ENCODE measurements at regions not wholly inside any gene's neighbourhood (a gene's known extent, or its start where the extent isn't known, plus 50 kb on each side); places are given as distances from the start of the nearest gene placed in this dataset.

DNA sequence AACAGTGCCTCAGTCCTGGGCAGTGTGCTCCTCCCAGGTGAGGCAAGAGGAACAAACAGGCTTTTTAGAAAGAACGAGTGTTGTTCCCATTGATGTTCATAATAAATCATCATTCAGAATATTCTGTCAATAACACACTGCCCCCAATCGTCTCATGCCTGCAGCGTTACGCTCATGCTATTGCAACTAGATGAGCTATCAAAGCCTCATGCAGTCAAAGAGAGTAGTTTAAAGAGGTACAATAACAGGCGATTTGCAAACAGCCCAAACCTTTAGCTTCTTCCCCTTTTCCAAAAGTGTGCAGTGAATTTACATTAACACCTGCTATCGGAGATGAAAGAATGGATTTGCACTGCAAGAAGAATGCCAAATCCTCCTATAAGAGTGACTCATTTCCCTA lies 1164.7 kb upstream of the MAP3K7 start:
- no peak overlapping the region for H3K4me3 ChIP-seq (ENCODE audit: low read depth, low read length)
- no peak for DNase-seq (ENCODE audit: low read depth)
- TF ChIP-seq POLR2A (IDR thresholded peaks at IDR 0.05; ENCODE audit: extremely low read depth, insufficient read length) (no peak), MYC (IDR thresholded peaks at IDR 0.05; ENCODE audit: low read depth, low read length) (no peak)
- TF ChIP-seq, protein P1, sequence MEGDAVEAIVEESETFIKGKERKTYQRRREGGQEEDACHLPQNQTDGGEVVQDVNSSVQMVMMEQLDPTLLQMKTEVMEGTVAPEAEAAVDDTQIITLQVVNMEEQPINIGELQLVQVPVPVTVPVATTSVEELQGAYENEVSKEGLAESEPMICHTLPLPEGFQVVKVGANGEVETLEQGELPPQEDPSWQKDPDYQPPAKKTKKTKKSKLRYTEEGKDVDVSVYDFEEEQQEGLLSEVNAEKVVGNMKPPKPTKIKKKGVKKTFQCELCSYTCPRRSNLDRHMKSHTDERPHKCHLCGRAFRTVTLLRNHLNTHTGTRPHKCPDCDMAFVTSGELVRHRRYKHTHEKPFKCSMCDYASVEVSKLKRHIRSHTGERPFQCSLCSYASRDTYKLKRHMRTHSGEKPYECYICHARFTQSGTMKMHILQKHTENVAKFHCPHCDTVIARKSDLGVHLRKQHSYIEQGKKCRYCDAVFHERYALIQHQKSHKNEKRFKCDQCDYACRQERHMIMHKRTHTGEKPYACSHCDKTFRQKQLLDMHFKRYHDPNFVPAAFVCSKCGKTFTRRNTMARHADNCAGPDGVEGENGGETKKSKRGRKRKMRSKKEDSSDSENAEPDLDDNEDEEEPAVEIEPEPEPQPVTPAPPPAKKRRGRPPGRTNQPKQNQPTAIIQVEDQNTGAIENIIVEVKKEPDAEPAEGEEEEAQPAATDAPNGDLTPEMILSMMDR (IDR thresholded peaks at IDR 0.05; ENCODE audit: low read depth, low read length), result no peak
- TF ChIP-seq, protein P2, sequence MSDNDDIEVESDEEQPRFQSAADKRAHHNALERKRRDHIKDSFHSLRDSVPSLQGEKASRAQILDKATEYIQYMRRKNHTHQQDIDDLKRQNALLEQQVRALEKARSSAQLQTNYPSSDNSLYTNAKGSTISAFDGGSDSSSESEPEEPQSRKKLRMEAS (IDR thresholded peaks at IDR 0.05; ENCODE audit: low read depth, low read length), result no peak

DNA sequence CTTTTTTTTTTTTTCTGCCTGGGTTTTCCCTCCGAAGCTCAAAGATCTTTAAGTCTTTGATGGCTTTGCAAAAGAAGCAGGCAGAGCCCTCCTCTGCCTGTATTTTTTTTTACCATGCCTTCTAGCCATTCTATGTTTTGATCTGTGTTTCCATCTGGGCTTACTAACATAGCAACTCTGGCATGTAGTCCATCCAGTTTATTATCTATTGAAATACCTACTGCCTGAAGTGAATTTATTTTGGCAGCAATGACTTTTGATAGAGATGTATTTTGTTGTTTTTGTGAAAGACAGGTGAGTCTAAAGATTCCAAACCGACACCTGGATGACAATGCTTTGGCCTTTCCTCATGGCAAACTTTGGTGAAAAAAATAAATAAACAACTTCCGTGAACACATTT lies 1157.7 kb upstream of the MAP3K7 start:
- H3K4me3 ChIP-seq (ENCODE audit: low read depth, low read length), result no peak overlapping the region
- TF ChIP-seq MYC (IDR thresholded peaks at IDR 0.05; ENCODE audit: low read depth, low read length) (no peak), POLR2A (IDR thresholded peaks at IDR 0.05; ENCODE audit: extremely low read depth, insufficient read length) (no peak)
- TF ChIP-seq, protein P1 (IDR thresholded peaks at IDR 0.05; ENCODE audit: low read depth, low read length), result no peak
- TF ChIP-seq, protein P2 (IDR thresholded peaks at IDR 0.05; ENCODE audit: low read depth, low read length), result no peak
- DNase-seq (ENCODE audit: low read depth), result no peak

DNA sequence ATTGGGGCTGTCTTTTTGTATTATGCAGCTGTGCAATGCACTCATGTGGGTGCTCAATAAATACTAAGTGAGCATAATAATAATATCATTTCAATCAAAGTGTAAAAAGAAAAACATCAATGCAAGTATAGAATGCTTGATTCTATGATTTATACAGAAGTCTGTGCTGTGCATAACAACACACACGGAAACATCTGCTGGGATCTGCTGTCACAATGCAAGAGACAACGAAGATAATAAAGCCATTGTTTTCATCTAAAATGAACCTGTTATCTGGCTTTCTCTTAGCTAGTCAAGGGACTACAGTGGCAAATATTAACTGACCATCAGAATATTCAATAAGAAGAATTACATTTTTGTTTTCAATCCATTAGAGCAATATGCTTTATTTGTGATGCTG lies 1156.9 kb upstream of the MAP3K7 start:
- DNase-seq (ENCODE audit: low read depth), result no peak
- no peak overlapping the region for H3K4me3 ChIP-seq (ENCODE audit: low read depth, low read length)
- TF ChIP-seq POLR2A (IDR thresholded peaks at IDR 0.05; ENCODE audit: extremely low read depth, insufficient read length), result no peak
- TF ChIP-seq, protein P1 (IDR thresholded peaks at IDR 0.05; ENCODE audit: low read depth, low read length), result no peak
- TF ChIP-seq, protein P2 (IDR thresholded peaks at IDR 0.05; ENCODE audit: low read depth, low read length), result no peak
- no peak for TF ChIP-seq MYC (IDR thresholded peaks at IDR 0.05; ENCODE audit: low read depth, low read length)

DNA sequence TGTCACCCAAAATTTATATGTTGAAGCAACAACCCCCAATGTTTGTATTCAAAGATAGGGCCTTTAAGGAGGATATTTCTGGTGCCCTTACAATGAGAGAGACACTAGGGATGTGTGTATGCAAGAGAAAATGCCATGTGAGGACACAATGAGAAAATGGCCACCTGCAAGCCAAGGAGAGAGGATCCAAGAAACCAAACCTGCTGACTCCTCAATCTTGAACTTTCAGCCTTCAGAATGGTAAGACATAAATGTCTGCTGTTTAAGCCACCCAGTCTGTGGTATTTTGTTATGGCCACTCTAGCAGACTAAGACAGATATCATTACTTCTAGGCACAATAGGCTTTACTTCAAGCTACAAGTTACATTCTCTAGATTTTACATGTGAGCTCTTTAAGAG lies 1145.1 kb upstream of the MAP3K7 start:
- TF ChIP-seq, protein P1 (IDR thresholded peaks at IDR 0.05; ENCODE audit: low read depth, low read length), result no peak
- TF ChIP-seq, protein P2 (IDR thresholded peaks at IDR 0.05; ENCODE audit: low read depth, low read length), result no peak
- TF ChIP-seq POLR2A (IDR thresholded peaks at IDR 0.05; ENCODE audit: extremely low read depth, insufficient read length), result no peak
- no peak for TF ChIP-seq MYC (IDR thresholded peaks at IDR 0.05; ENCODE audit: low read depth, low read length)
- no peak overlapping the region for H3K4me3 ChIP-seq (ENCODE audit: low read depth, low read length)
- DNase-seq (ENCODE audit: low read depth), result no peak

DNA sequence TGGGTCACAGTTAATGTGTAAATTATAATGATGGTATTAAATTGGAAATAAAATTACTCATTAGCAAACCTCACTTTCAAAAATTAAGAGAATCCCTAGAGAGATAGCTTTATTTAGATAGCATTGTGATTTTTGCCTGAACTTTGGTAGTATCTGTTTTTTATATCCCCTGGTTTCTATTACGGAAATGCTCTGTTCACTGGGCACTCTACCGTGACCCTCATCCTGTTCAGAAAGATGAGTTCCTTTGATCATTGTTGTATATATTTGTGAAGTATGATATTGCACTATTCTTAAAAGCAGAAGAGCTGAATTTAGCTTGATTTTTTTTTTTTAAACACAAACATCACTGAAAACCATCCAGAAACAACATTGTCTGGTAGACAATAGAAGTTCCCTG lies 1143.8 kb upstream of the MAP3K7 start:
- DNase-seq (ENCODE audit: low read depth), result no peak

More for the DNA sequence above, 1143.8 kb upstream of the MAP3K7 start:
- H3K4me3 ChIP-seq (ENCODE audit: low read depth, low read length), result no peak overlapping the region
- TF ChIP-seq, protein P1 (IDR thresholded peaks at IDR 0.05; ENCODE audit: low read depth, low read length), result no peak
- no peak for TF ChIP-seq MYC (IDR thresholded peaks at IDR 0.05; ENCODE audit: low read depth, low read length)
- TF ChIP-seq POLR2A (IDR thresholded peaks at IDR 0.05; ENCODE audit: extremely low read depth, insufficient read length), result no peak
- TF ChIP-seq, protein P2 (IDR thresholded peaks at IDR 0.05; ENCODE audit: low read depth, low read length), result no peak
